Activated CD8-positive, alpha-beta memory T cell treated with anti-CD3 and anti-CD28 coated beads for 4 hours (primary cell): ENCODE measurements at regions not wholly inside any gene's neighbourhood (a gene's known extent, or its start where the extent isn't known, plus 50 kb on each side); places are given as distances from the start of the nearest gene placed in this dataset.
"Not testable (repeated sequence)": the region's sequence is repeated elsewhere in the genome, so short reads cannot be mapped to it uniquely, and the experiment has no call there.

Source experiments
- DNase-seq, 2 donors: peaks; one replicate each; pipeline ENCODE4 v3.0.0-alpha.2; 2020; ENCODE audit warnings: low read depth in 2 of 2

GRCh38 chr5:1960595-1961303, 78.0 kb upstream of the IRX4 start:
- DNase-seq: no peak

- no peak for DNase-seq
These were observed 77.2 kb upstream of the IRX4 start for GRCh38 chr5:1959725-1960581.

GRCh38 chr5:1959231-1959630, 76.5 kb upstream of the IRX4 start:
- DNase-seq: no peak

GRCh38 chr5:1958211-1959010, 75.7 kb upstream of the IRX4 start:
- no peak for DNase-seq

GRCh38 chr5:1955586-1955985, 72.9 kb upstream of the IRX4 start:
- no peak for DNase-seq

GRCh38 chr5:1953710-1954109, 71.0 kb upstream of the IRX4 start:
- DNase-seq: not testable (repeated sequence)

GRCh38 chr5:1952444-1953099, 69.8 kb upstream of the IRX4 start:
- DNase-seq: no peak

- DNase-seq: no peak
These were observed 69.3 kb upstream of the IRX4 start for GRCh38 chr5:1952021-1952420.

GRCh38 chr5:1951165-1951816, 68.6 kb upstream of the IRX4 start:
- no peak for DNase-seq

- DNase-seq: no peak
These were observed 68.0 kb upstream of the IRX4 start for GRCh38 chr5:1950708-1951103.

GRCh38 chr5:1950096-1950707, 67.5 kb upstream of the IRX4 start:
- no peak for DNase-seq

GRCh38 chr5:1949253-1949652, 66.5 kb upstream of the IRX4 start:
- no peak for DNase-seq

GRCh38 chr5:1948663-1949191, 66.0 kb upstream of the IRX4 start:
- no peak for DNase-seq

GRCh38 chr5:1948111-1948510, 65.4 kb upstream of the IRX4 start:
- no peak for DNase-seq

GRCh38 chr5:1946776-1947175, 64.1 kb upstream of the IRX4 start:
- no peak for DNase-seq

- no peak for DNase-seq
These were observed 63.5 kb upstream of the IRX4 start for GRCh38 chr5:1946122-1946677.

- DNase-seq: no peak
These were observed 62.9 kb upstream of the IRX4 start for GRCh38 chr5:1945606-1946005.

GRCh38 chr5:1944408-1944807, 61.7 kb upstream of the IRX4 start:
- DNase-seq: no peak

GRCh38 chr5:1943481-1943880, 60.8 kb upstream of the IRX4 start:
- no peak for DNase-seq

- DNase-seq: no peak
These were observed 59.9 kb upstream of the IRX4 start for GRCh38 chr5:1942630-1943029.
